DMS53 treated with DMSO at 0.1 percent for 48 hours (cell line): ENCODE measurements at regions not wholly inside any gene's neighbourhood (a gene's known extent, or its start where the extent isn't known, plus 50 kb on each side); places are given as distances from the start of the nearest gene placed in this dataset.
"Not testable (repeated sequence)": the region's sequence is repeated elsewhere in the genome, so short reads cannot be mapped to it uniquely, and the experiment has no call there.

Experiments
- DNase-seq: peaks from one replicate; lab custom pipeline; 2025; ENCODE audit not compliant: unreplicated experiment; lab: John Stamatoyannopoulos, UW

GRCh38 chr21:35164380-35164779 is 115.3 kb upstream of the RUNX1 start:
- DNase-seq: no peak

GRCh38 chr21:35163411-35163810 is 114.3 kb upstream of the RUNX1 start:
- no peak for DNase-seq

GRCh38 chr21:35162831-35163230 is 113.7 kb upstream of the RUNX1 start:
- DNase-seq: no peak

GRCh38 chr21:35159881-35160280 is 110.8 kb upstream of the RUNX1 start:
- no peak for DNase-seq

- not testable (repeated sequence) for DNase-seq
Measured at GRCh38 chr21:35157374-35157773, 108.3 kb upstream of the RUNX1 start.

GRCh38 chr21:35156293-35157278 is 107.5 kb upstream of the RUNX1 start:
- peak; percentile 52 for DNase-seq

GRCh38 chr21:35154788-35155187 is 105.7 kb upstream of the RUNX1 start:
- DNase-seq: no peak

- DNase-seq: no peak
Measured at GRCh38 chr21:35153671-35154070, 104.6 kb upstream of the RUNX1 start.

- no peak for DNase-seq
Measured at GRCh38 chr21:35150562-35151226, 101.6 kb upstream of the RUNX1 start.

GRCh38 chr21:35149698-35150097 is 100.6 kb upstream of the RUNX1 start:
- DNase-seq: no peak

- DNase-seq: no peak
Measured at GRCh38 chr21:35147439-35147838, 98.3 kb upstream of the RUNX1 start.

- no peak for DNase-seq
Measured at GRCh38 chr21:35145626-35146233, 96.6 kb upstream of the RUNX1 start.

GRCh38 chr21:35144978-35145377 is 95.9 kb upstream of the RUNX1 start:
- no peak for DNase-seq

GRCh38 chr21:35142036-35142815 is 93.1 kb upstream of the RUNX1 start:
- DNase-seq: no peak

- no peak for DNase-seq
Measured at GRCh38 chr21:35139382-35139715, 90.2 kb upstream of the RUNX1 start.

- no peak for DNase-seq
Measured at GRCh38 chr21:35138665-35139381, 89.7 kb upstream of the RUNX1 start.

GRCh38 chr21:35136586-35137219 is 87.6 kb upstream of the RUNX1 start:
- no peak for DNase-seq

GRCh38 chr21:35136106-35136505 is 87.0 kb upstream of the RUNX1 start:
- no peak for DNase-seq

- no peak for DNase-seq
Measured at GRCh38 chr21:35135481-35135880, 86.4 kb upstream of the RUNX1 start.

GRCh38 chr21:35134309-35134708 is 85.2 kb upstream of the RUNX1 start:
- DNase-seq: no peak
